ENCODE measurements at regions not wholly inside any gene's neighbourhood (a gene's known extent, or its start where the extent isn't known, plus 50 kb on each side); places are given as distances from the start of the nearest gene placed in this dataset.
"Not testable (repeated sequence)": the region's sequence is repeated elsewhere in the genome, so short reads cannot be mapped to it uniquely, and the experiment has no call there.

DNA sequence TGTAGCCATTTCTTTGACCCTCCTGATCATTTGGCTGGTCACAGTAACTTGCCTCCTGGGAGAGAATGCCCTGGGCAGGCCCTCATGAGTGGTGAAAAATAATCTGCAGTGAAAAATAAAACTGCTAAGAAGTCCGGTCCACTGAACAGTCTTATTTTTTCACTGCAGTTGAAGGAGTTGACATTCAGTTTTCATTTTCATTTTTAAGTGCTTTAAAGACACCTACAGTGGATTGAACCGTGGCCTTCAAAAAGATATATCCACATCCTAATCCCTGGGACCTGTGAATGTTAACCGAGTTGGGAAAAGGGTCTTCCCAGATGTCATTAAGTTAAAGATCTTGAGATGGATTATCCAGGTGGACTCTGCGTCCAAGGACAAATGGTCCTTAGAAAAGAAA is 153.6 kb upstream of the GRK3 start:
- Mint-ChIP-seq H3K4me3 (peak overlapping the region; percentile 76), H3K36me3 (ENCODE audit: low read depth) (no peaks in the 10 kb centered on the region), H3K4me1 (peaks cover 9% of the 10 kb centered on the region), H3K9me3 (peaks cover 4% of the 10 kb centered on the region), H3K27me3 (peaks cover 9% of the 10 kb centered on the region), H3K27ac (peak overlapping the region; percentile 84)
- intact Hi-C loops (cut with micrococcal nuclease) = no loop called here
- DNase-seq = no peak

DNA sequence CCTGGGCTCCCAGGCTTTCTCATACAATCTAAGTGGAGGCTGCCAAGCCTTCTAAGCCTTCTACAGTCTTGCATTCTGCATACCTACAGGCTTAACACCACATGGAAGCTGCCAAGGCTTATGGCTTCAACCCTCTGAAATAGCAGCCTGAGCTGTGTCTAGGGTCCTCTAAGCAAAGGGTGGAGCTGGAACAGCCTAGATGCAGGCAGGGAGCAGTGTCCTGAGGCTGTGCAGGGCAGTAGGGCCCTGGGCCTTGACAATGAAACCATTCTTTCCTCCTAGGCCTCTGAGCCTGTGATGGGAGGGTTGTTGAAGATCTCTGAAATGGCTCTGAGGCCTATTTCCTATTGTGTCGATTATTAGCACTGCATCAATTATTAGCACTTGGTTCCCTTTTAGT is 150.9 kb upstream of the GRK3 start:
- H3K4me1 Mint-ChIP-seq = peaks cover 5% of the 10 kb centered on the region
- peaks cover 29% of the 10 kb centered on the region for H3K27me3 Mint-ChIP-seq
- H3K27ac Mint-ChIP-seq = no peak overlapping the region
- no peak overlapping the region for H3K4me3 Mint-ChIP-seq
- intact Hi-C loops (cut with micrococcal nuclease) = no loop called here
- DNase-seq = no peak
- H3K36me3 Mint-ChIP-seq (ENCODE audit: low read depth) = no peaks in the 10 kb centered on the region
- peaks cover 4% of the 10 kb centered on the region for H3K9me3 Mint-ChIP-seq

DNA sequence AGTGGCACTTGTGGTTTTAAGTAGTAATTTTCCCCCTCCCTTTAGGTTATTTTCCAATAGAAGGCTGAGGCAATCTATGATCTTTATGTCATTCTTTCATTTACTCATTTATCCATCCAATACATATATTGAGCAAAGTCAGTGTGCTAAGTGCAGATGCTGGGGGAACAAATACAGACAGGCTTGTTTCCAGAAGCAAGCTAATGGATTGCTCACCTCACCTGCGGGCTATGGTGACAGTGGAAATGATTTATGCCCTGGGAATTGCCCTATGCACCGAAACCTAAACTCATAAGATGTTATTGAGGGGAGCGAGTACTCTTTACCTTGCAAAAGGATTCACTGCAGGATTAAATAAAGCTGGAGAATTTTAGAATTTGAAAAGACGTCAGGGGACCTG is 148.7 kb upstream of the GRK3 start:
- Mint-ChIP-seq H3K4me1 (peaks cover 17% of the 10 kb centered on the region), H3K27me3 (peaks cover 48% of the 10 kb centered on the region)
- DNase-seq; H3K36me3 Mint-ChIP-seq (ENCODE audit: low read depth); H3K27ac Mint-ChIP-seq; H3K9me3 Mint-ChIP-seq; intact Hi-C loops (cut with micrococcal nuclease); H3K4me3 Mint-ChIP-seq: not testable (repeated sequence)

DNA sequence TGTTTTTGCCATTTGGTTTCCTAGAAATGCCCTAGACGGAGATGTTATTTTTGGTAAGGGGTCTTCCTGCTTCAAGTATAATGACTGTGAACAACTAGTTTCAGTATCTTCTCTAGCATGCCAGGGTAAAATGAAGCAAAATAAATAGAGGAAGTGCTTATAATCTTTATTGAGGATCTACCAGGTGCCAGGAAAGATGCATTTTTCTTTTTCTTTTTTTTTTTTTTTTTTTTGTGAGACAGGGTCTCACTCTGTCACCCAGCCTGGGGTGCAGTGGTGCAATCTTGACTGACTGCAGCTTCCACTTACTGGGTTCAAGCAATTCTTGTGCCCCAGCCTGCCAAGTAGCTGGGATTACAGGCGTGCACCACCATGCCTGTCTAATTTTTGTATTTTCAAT is 146.6 kb upstream of the GRK3 start:
- H3K36me3 Mint-ChIP-seq (ENCODE audit: low read depth); H3K27ac Mint-ChIP-seq; H3K4me3 Mint-ChIP-seq; DNase-seq; H3K9me3 Mint-ChIP-seq; intact Hi-C loops (cut with micrococcal nuclease): not testable (repeated sequence)
- H3K27me3 Mint-ChIP-seq = peaks cover 61% of the 10 kb centered on the region
- H3K4me1 Mint-ChIP-seq = peaks cover 19% of the 10 kb centered on the region

DNA sequence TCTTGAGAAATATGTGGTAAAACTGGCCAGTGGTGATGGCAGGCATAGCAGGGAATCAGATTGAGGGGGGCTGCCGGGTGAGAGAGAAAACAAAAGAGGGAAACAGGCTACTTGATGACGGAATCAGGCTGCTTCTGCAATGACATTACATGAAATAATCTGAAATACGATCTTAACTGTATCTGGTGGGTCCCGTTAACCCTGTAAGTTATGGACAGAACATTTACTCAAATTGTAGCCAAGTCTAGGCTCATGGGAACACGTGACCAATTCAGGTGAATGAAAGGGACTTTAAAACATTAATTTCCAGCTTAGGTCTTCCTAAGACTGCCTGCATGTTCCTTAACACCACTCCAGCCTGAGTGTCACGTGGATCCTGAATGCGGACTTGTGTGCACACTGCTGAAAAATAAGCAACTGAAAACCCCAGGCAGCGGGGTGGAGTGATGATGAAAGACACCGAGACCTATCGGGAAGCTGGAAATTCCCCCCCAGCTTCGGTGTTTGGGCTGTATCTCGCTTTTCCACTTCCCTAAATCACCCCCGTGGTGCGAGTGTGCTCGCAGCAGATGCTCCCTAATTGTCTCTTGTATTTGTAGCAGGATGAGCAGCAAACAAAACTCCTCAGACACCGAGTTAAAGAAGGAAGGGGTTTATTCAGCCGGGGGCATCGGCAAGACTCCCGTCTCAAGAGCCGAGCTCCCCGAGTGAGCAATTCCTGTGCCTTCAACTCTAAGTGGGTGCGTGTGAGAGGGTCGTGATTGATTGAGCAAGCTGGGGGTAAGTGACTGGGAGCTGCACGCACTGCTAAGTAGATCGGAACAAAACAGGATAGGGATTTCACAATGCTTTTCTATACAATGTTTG is 145.0 kb upstream of the GRK3 start:
- Mint-ChIP-seq H3K36me3 (ENCODE audit: low read depth) (no peaks in the 10 kb centered on the region), H3K27me3 (peaks cover 73% of the 10 kb centered on the region), H3K27ac (no peak overlapping the region), H3K4me1 (peaks cover 19% of the 10 kb centered on the region), H3K4me3 (peak overlapping the region; percentile 62), H3K9me3 (no peaks in the 10 kb centered on the region)
- intact Hi-C loops (cut with micrococcal nuclease) = no loop called here
- DNase-seq = no peak

DNA sequence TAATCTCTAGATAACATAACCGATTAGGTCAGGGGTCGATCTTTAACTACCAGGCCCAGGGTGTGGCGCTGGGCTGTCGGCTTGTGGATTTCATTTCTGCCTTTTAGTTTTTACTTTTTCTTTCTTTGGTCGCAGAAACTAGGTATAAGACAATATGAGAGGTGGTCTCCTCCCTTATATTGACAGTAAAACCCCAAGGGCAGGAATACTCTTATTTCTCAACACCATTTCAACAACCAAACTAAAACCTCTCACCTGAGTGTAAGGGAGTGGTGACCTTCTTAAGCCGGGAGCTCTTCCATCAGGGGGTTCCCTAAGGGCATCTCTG is 144.4 kb upstream of the GRK3 start:
- H3K4me1 Mint-ChIP-seq = peaks cover 19% of the 10 kb centered on the region
- H3K9me3 Mint-ChIP-seq = not testable (repeated sequence)
- H3K27me3 Mint-ChIP-seq = peaks cover 74% of the 10 kb centered on the region

DNA sequence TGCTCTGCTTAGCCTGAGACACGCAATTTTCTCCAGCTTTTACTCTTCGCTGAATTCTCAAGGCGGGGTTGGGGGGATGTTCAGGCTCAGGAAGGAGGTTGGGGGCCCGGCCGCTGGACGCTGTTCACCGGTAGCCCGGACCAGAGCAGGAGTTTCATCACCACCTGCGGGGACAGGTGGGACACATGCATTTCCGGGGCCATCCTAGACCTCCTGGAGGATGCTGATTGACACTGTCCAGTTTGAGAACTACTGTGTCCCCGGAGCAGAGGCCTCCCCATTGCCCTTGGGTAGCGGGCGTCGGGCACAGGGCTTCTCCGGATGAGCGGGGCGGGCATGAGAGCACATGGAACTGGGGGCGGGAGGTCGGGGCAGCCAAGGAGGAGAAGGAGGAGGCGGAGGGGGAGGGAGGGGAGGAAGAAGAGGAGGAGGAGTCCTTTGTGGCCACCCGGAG is 144.0 kb upstream of the GRK3 start:
- H3K27ac Mint-ChIP-seq = no peak overlapping the region
- intact Hi-C loops (cut with micrococcal nuclease) = no loop called here
- H3K27me3 Mint-ChIP-seq = peaks cover 70% of the 10 kb centered on the region
- H3K4me3 Mint-ChIP-seq = peak overlapping the region; percentile 62
- H3K9me3 Mint-ChIP-seq = no peaks in the 10 kb centered on the region
- no peaks in the 10 kb centered on the region for H3K36me3 Mint-ChIP-seq (ENCODE audit: low read depth)
- H3K4me1 Mint-ChIP-seq = peaks cover 19% of the 10 kb centered on the region
- DNase-seq = no peak

More for the DNA sequence above, 144.4 kb upstream of the GRK3 start:
- intact Hi-C loops (cut with micrococcal nuclease); H3K27ac Mint-ChIP-seq; DNase-seq; H3K36me3 Mint-ChIP-seq (ENCODE audit: low read depth): not testable (repeated sequence)
- peak overlapping the region; percentile 62 for H3K4me3 Mint-ChIP-seq

DNA sequence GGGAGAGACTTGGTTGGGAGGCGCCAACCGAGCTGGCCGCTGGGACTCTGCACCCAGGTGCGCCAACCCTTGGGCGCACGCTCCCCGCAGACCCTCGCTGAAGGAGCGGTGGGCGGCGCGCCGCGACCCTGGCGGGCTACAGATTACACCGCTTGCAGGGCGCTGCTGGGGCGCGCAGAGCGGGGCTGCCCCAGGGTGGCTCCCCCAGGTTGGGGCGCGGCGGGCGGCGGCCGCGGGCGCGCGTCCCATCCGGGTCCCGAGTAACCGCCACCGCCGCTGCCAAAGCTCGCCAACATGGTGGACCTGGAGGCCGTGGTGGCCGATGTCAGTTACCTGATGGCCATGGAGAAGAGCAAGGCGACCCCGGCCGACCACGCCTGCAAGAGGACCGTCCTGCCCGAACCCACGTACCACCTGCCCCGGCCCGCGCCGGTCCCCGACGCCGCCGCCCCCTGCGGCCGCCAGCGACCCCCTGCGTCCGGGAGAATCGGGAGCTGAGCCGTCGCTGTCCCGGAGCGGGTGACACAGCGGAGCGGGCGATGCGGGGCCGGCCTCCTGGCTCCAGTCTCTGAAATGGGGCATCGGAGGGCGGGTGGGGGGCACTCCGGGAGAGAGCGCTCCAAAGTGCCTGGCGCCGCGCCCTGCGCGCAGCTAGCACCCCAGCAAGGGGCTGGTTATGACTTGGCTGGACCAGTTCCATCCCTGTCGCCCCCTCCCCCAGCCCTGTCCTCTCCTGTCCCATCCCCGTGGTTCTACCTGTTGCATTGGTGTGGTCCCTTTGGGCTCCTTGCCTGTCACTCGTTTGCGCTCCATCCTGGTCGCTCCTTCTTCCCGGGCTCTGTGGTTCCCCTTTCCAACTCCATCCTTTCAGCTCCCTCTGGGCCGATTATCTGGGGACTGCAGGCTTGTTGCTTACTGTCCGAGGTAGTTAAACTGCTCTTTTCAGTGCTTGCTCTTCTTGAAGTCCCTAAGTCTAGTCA is 143.3 kb upstream of the GRK3 start:
- peak overlapping the region; percentile 76 for H3K4me3 Mint-ChIP-seq
- H3K27me3 Mint-ChIP-seq = peaks cover 73% of the 10 kb centered on the region
- no peak for DNase-seq
- no peaks in the 10 kb centered on the region for H3K36me3 Mint-ChIP-seq (ENCODE audit: low read depth)
- no peaks in the 10 kb centered on the region for H3K9me3 Mint-ChIP-seq
- no peak overlapping the region for H3K27ac Mint-ChIP-seq
- intact Hi-C loops (cut with micrococcal nuclease) = no loop called here
- H3K4me1 Mint-ChIP-seq = peaks cover 19% of the 10 kb centered on the region

DNA sequence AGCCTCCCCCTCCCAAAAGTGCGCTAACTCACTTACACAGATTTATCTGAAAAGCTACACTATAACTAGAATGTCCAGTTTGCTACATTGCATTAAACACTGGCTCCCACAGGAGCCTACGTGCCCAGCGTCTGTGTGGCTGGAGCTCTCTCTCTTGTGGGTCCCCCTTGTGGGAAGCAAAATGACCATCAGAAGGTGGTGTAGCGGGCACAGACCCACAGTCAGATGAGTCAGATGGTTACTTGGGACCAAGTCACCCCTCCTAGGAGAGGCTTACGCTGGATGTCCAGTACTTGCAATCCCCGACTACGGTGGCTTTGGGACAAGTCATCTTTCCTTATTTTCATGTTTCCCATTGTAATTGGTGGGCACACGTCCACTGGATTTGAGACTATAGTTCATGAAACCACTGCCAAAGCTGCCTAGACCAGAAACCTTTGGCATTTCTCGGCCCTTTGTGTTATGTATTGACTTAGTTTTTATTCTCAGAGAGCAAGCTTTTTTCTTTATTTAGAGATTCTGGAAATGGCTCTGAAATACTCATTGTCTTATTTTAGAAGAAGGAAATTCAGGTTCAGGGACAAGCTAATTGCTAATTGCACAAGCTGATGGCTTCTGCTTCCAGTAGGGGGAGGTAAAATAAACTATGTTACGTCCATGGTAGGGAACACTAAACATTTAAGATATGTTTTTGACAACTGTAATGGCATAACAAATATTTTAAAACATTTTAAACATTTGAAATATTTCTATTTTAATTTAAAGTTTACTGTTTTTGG is 137.8 kb upstream of the GRK3 start:
- H3K4me1 Mint-ChIP-seq; intact Hi-C loops (cut with micrococcal nuclease); H3K9me3 Mint-ChIP-seq; H3K36me3 Mint-ChIP-seq (ENCODE audit: low read depth); DNase-seq; H3K27ac Mint-ChIP-seq; H3K4me3 Mint-ChIP-seq: not testable (repeated sequence)
- peaks cover 41% of the 10 kb centered on the region for H3K27me3 Mint-ChIP-seq

DNA sequence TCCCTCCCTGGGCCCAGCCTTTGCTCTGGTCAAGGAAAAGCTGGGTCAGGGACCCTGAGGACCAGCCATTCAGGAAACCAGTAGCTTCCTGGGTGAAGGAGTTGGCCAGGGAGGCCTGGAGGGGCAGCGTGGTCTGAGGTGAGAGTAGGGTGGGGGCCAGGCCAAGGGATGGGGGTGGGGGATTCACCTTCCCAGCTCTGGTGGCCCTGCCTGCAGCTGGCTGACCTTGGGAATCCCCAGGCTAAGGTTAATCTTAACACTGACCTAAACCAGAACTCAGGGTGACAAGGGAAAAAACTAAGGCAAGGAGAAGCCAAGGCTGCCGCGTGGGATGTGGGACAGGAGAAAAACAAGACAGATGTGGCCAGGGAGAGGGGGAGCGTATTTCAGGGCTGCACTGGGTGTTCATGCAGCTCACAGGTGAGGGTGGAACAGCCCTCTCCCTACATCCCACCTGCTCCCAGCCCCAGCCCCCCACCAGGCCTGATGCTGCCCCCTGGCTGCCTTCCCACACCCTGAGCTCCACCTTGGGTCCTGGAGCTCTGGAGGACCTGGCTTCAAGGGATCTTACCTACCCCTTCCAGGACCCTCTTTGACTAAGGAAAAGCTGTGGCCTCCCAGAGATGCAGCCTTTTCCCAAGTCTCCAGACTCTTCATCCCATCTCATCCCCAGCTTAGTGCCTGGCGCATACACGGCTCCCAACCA is 132.7 kb upstream of the GRK3 start:
- H3K36me3 Mint-ChIP-seq (ENCODE audit: low read depth); H3K9me3 Mint-ChIP-seq; H3K27ac Mint-ChIP-seq; intact Hi-C loops (cut with micrococcal nuclease); H3K4me1 Mint-ChIP-seq; H3K4me3 Mint-ChIP-seq; DNase-seq: not testable (repeated sequence)
- H3K27me3 Mint-ChIP-seq = peaks cover 18% of the 10 kb centered on the region

DNA sequence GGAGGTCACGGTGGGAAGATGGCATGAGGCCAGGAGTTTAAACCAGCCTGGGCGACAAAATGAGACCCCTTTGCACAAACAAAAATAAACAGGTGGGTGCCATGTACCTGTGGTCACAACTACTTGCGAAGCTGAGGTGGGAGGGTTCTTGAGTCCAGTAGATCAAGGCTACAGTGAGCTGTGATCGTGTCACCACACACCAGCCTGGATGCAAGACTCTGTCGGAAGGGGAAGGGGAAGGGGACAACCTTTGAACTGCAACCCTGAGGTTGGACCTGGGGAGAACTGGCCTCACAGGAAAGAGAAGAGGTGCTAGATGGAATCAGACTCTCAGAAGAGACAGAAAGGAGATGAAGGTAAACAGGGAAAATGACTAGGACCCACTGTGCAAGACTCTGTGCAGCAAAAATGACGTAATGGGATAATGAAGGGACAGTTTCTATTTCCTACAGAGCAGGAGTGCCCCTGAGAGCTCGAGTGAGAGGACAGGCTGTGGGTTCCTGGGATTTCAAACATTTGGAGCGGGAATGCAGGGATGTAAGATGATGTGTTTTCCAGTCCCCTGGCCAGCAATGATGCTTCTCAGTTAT is 131.0 kb upstream of the GRK3 start:
- H3K36me3 Mint-ChIP-seq (ENCODE audit: low read depth); H3K4me1 Mint-ChIP-seq; H3K9me3 Mint-ChIP-seq; intact Hi-C loops (cut with micrococcal nuclease); H3K4me3 Mint-ChIP-seq; H3K27ac Mint-ChIP-seq; DNase-seq: not testable (repeated sequence)
- H3K27me3 Mint-ChIP-seq = peaks cover 14% of the 10 kb centered on the region

DNA sequence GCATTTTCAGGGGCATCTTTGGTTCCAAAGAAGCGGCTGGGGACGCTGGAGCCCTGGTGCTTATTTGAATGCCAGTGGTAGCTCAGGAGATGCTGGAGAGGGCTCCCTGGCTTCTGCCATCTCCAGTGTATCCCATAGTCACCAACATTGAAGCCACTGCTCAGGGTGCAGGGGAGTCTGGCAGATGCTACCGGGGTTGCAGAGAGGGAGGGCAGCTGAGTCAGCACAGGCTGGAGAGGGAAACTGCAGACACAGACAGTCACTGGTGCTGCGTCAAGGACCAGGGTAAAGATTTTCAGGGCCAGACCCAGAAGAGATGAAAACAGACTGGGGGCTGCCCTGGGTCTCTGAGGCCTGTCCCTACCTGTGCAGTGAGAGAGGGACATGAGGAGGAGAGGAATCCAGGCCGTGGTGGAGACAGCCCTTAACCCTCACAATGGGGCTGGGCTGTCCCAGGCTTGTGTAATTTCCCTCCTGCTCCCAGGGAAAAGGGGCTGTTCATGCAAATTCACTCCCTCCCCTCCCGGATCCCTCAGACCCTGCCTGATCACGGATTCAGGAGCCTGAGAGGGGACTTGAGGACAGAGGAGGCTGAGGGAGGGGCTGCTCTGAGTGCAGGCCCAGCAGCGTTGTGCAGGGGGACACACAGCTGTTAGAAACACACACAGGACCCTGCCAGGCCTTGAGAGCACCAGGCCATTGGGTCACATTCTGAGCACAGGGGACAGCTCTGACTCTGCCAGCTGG is 126.9 kb upstream of the GRK3 start:
- no peak overlapping the region for H3K4me3 Mint-ChIP-seq
- no peaks in the 10 kb centered on the region for H3K9me3 Mint-ChIP-seq
- peaks cover 19% of the 10 kb centered on the region for H3K27me3 Mint-ChIP-seq
- no peaks in the 10 kb centered on the region for H3K4me1 Mint-ChIP-seq
- DNase-seq = no peak
- H3K27ac Mint-ChIP-seq = no peak overlapping the region
- no peaks in the 10 kb centered on the region for H3K36me3 Mint-ChIP-seq (ENCODE audit: low read depth)
- intact Hi-C loops (cut with micrococcal nuclease) = no loop called here

Measured in activated CD4-positive, alpha-beta T cell treated with anti-CD3 and anti-CD28 coated beads, Interleukin-2, amount 10 ng/mL, durations not matched to agents 24 days and 14 days (primary cell).